OCI-LY1 (cell line): ENCODE measurements at regions not wholly inside any gene's neighbourhood (a gene's known extent, or its start where the extent isn't known, plus 50 kb on each side); places are given as distances from the start of the nearest gene placed in this dataset.

Source experiments
- H2AFZ ChIP-seq: fragments of 200-600 bp; sonication (generic), shearing (Covaris generic); 2 replicates; pipeline ENCODE4 v1.6.0; 2014; ENCODE audit warnings: antibody characterized with exemption, mild to moderate bottlenecking, low read length
- H3F3A ChIP-seq: fragments of 200-600 bp; sonication (generic), shearing (Covaris generic); 2 replicates; pipeline ENCODE4 v1.6.0; 2014; ENCODE audit warnings: mild to moderate bottlenecking, antibody characterized with exemption, low read length, moderate library complexity; ENCODE audit not compliant: insufficient read depth
- H3K27ac ChIP-seq: fragments of 200-600 bp; sonication (generic); 2 replicates; pipeline ENCODE4 v1.5.1; 2014; ENCODE audit warnings: low read length, mixed run types, mild to moderate bottlenecking, low read depth; ENCODE audit not compliant: poor library complexity, severe bottlenecking
- H3K27me3 ChIP-seq: fragments of 200-600 bp; sonication (generic); 2 replicates; pipeline ENCODE4 v1.6.0; 2014; ENCODE audit warnings: antibody characterized with exemption, mild to moderate bottlenecking, low read length, moderate library complexity; ENCODE audit not compliant: insufficient read depth
- H3K36me3 ChIP-seq: fragments of 200-600 bp; sonication (generic); 2 replicates; pipeline ENCODE4 v1.6.1; 2014; ENCODE audit warnings: mild to moderate bottlenecking, antibody characterized with exemption, low read length, moderate library complexity, mixed read lengths; ENCODE audit not compliant: insufficient read depth
- H3K4me1 ChIP-seq: fragments of 200-600 bp; sonication (generic); 2 replicates; pipeline ENCODE4 v1.5.1; 2014; ENCODE audit warnings: mild to moderate bottlenecking, low read length, moderate library complexity; ENCODE audit not compliant: insufficient read depth, severe bottlenecking
- H3K4me2 ChIP-seq: fragments of 200-600 bp; sonication (generic), shearing (Covaris generic); 2 replicates; pipeline ENCODE4 v1.6.1; 2014; ENCODE audit warnings: low read length
- H3K4me3 ChIP-seq: fragments of 200-600 bp; sonication (generic); 2 replicates; pipeline ENCODE4 v1.5.1; 2014; ENCODE audit warnings: low read length, low read depth, mild to moderate bottlenecking, mixed read lengths; ENCODE audit not compliant: poor library complexity, severe bottlenecking
- H3K79me2 ChIP-seq: fragments of 200-600 bp; shearing (Covaris generic); 2 replicates; pipeline ENCODE4 v1.6.1; 2016; ENCODE audit warnings: mixed run types, low read length, mixed read lengths; ENCODE audit not compliant: insufficient read depth
- H3K9ac ChIP-seq: fragments of 200-600 bp; sonication (generic), shearing (Covaris generic); 2 replicates; pipeline ENCODE4 v1.6.1; 2014; ENCODE audit warnings: mild to moderate bottlenecking, low read length, mixed read lengths
- H3K9me2 ChIP-seq: fragments of 200-600 bp; sonication (generic), shearing (Covaris generic); 2 replicates; pipeline ENCODE4 v1.6.1; 2014; ENCODE audit warnings: low read depth, mild to moderate bottlenecking, low read length, mixed read lengths
- H3K9me3 ChIP-seq: fragments of 200-600 bp; shearing (Covaris generic); 2 replicates; pipeline ENCODE4 v1.6.1; 2014; ENCODE audit warnings: low read length, mixed read lengths
- H4K20me1 ChIP-seq: fragments of 200-600 bp; sonication (generic), shearing (Covaris generic); 2 replicates; pipeline ENCODE4 v1.6.0; 2016; ENCODE audit warnings: mild to moderate bottlenecking, low read length; ENCODE audit not compliant: insufficient read depth
- CTCF ChIP-seq: fragments of 200-600 bp; sonication (generic), shearing (Covaris generic); IDR thresholded peaks from 2 replicates; pipeline ENCODE4 v1.5.1; 2017; ENCODE audit warnings: mild to moderate bottlenecking, antibody characterized with exemption, low read length, moderate library complexity, mixed read lengths
- EZH2 ChIP-seq: fragments of 200-600 bp; sonication (generic), shearing (Covaris generic); IDR thresholded peaks from 2 replicates; pipeline ENCODE4 v1.8.0; 2017; ENCODE audit warnings: borderline replicate concordance, mixed run types, mild to moderate bottlenecking, antibody characterized with exemption, low read length, moderate library complexity, mixed read lengths

DNA sequence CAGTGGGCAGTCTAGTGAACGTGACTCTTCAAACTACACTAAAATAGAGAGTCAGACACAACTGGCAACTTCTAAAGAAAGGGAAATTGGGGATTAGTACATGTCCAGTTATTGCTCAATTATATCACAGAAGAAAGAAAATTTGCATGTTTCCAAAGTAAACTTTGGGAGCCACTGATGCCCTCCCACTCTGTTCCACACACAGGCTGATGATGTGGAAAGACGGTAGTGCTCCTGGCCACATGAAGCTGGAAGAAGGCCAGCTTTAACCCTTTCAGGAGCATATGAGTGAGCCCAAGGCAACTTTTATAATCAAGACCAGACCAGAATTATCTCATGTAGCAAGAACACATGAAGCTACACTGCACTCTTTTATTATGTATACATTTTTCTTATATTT lies 141.0 kb downstream of the NR4A2 start:
- H3K4me2 ChIP-seq: no peak overlapping the region
- H2AFZ ChIP-seq: no peak overlapping the region
- no peaks in the 10 kb centered on the region for H3F3A ChIP-seq
- H3K36me3 ChIP-seq: no peaks in the 10 kb centered on the region
- no peak overlapping the region for H3K9ac ChIP-seq
- H3K4me3 ChIP-seq: no peak overlapping the region
- H3K27me3 ChIP-seq: no peaks in the 10 kb centered on the region
- no peaks in the 10 kb centered on the region for H3K9me3 ChIP-seq
- TF ChIP-seq CTCF: no peak
- no peak for TF ChIP-seq EZH2
- H4K20me1 ChIP-seq: no peaks in the 10 kb centered on the region
- H3K9me2 ChIP-seq: no peaks in the 10 kb centered on the region
- H3K79me2 ChIP-seq: no peaks in the 10 kb centered on the region
- no peak overlapping the region for H3K27ac ChIP-seq
- no peaks in the 10 kb centered on the region for H3K4me1 ChIP-seq

DNA sequence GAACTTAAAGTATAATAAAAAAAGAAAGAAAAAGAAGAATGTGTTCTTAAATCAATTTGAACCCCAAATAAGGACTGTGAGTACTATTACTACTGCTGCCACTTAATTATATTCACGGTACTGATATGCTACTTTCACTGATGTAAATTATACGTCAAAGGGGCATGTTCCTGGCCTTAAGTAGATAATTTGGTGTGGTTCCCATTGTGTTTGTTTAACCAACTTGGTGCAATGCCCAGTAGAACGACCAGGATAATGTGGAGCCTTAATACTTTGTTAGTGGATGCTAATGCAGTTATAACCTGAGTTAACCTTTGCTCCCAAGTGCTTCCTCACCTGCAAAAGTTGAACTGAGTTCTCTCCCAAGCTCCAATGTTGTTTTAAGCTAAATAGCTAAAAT lies 142.0 kb downstream of the NR4A2 start:
- Histone ChIP-seq H3K4me2 (no peak overlapping the region), H3K4me3 (no peak overlapping the region), H3K9ac (no peak overlapping the region), H2AFZ (no peak overlapping the region), H3K9me3 (no peaks in the 10 kb centered on the region), H3K79me2 (no peaks in the 10 kb centered on the region), H3K36me3 (no peaks in the 10 kb centered on the region), H3K27me3 (no peaks in the 10 kb centered on the region), H3K27ac (no peak overlapping the region), H3K9me2 (no peaks in the 10 kb centered on the region), H4K20me1 (no peaks in the 10 kb centered on the region), H3K4me1 (no peaks in the 10 kb centered on the region), H3F3A (no peaks in the 10 kb centered on the region)
- TF ChIP-seq CTCF: no peak
- no peak for TF ChIP-seq EZH2

DNA sequence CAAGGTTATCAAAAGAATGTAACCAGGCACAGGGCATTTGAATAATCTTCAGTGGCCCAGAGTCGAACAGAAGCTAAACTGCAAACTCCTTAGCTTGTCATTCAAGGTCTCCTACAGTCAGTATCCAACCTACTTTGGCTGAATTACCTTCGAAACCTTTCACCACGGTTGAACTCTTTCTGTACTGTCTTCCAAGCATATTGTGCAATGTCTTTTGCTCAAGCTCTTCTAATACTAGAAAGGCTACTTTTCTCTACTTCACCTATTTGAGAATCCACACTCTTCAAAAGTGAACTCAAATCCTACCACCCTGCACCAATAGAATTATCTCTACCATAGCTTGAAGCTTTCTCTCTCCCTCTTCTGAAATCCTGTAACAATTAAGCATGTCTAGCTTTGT lies 142.9 kb downstream of the NR4A2 start:
- no peaks in the 10 kb centered on the region for H3F3A ChIP-seq
- H3K9me3 ChIP-seq: no peaks in the 10 kb centered on the region
- no peak overlapping the region for H3K4me3 ChIP-seq
- H3K9me2 ChIP-seq: no peaks in the 10 kb centered on the region
- no peak overlapping the region for H3K27ac ChIP-seq
- H2AFZ ChIP-seq: no peak overlapping the region
- no peak for TF ChIP-seq CTCF
- no peak for TF ChIP-seq EZH2
- H3K4me1 ChIP-seq: no peaks in the 10 kb centered on the region
- H3K4me2 ChIP-seq: no peak overlapping the region
- no peaks in the 10 kb centered on the region for H4K20me1 ChIP-seq
- no peak overlapping the region for H3K9ac ChIP-seq
- no peaks in the 10 kb centered on the region for H3K79me2 ChIP-seq
- H3K27me3 ChIP-seq: no peaks in the 10 kb centered on the region
- H3K36me3 ChIP-seq: no peaks in the 10 kb centered on the region
